OCI-LY7 (cell line): ENCODE measurements at regions not wholly inside any gene's neighbourhood (a gene's known extent, or its start where the extent isn't known, plus 50 kb on each side); places are given as distances from the start of the nearest gene placed in this dataset.

Source experiments
- BruUV-seq: library from RNA; stranded (reverse); fragments of 400-500 nt; replicated peaks from 2 replicates; lab custom pipeline; 2021; lab: Mats Ljungman, UMichigan
- CTCF ChIA-PET: fragments of 300-600 bp; sonication (Branson Sonifier 250); formaldehyde crosslinking; loops from one replicate; lab custom pipeline; 2022; ENCODE audit warnings: antibody characterized with exemption; ENCODE audit not compliant: unreplicated experiment; lab: Charles Lee
- POLR2A ChIA-PET: fragments of 300-600 bp; sonication (Branson Sonifier 250); formaldehyde crosslinking; loops from one replicate; lab custom pipeline; 2022; ENCODE audit warnings: antibody characterized with exemption; lab: Charles Lee
- DNase-seq: peaks from one replicate; pipeline ENCODE4 v3.0.0-alpha.2; 2015; ENCODE audit warnings: low spot score
- H2AFZ ChIP-seq: fragments of 200-600 bp; sonication (generic), shearing (Covaris generic); 2 replicates; pipeline ENCODE4 v1.6.1; 2014; ENCODE audit warnings: mild to moderate bottlenecking, antibody characterized with exemption, low read length, moderate library complexity
- H3K27ac ChIP-seq: fragments of 200-600 bp; sonication (generic); 2 replicates; pipeline ENCODE4 v1.5.1; 2014; ENCODE audit warnings: mixed run types, low read depth, mild to moderate bottlenecking, moderate library complexity, low read length, inconsistent platforms; ENCODE audit not compliant: poor library complexity, severe bottlenecking
- H3K36me3 ChIP-seq: fragments of 200-600 bp; sonication (generic); 2 replicates; pipeline ENCODE4 v1.6.1; 2014; ENCODE audit warnings: mild to moderate bottlenecking, antibody characterized with exemption, low read length, moderate library complexity, mixed read lengths; ENCODE audit not compliant: insufficient read depth
- H3K4me1 ChIP-seq: fragments of 200-600 bp; sonication (generic); 2 replicates; pipeline ENCODE4 v1.5.1; 2014; ENCODE audit warnings: mild to moderate bottlenecking, low read length; ENCODE audit not compliant: insufficient read depth, poor library complexity, severe bottlenecking
- H3K4me2 ChIP-seq: fragments of 200-600 bp; sonication (generic); 2 replicates; pipeline ENCODE4 v1.6.1; 2014; ENCODE audit warnings: mild to moderate bottlenecking, low read length
- H3K4me3 ChIP-seq: fragments of 200-600 bp; sonication (generic); 2 replicates; pipeline ENCODE4 v1.5.1; 2014; ENCODE audit warnings: mild to moderate bottlenecking, low read depth, low read length; ENCODE audit not compliant: poor library complexity, severe bottlenecking
- H3K79me2 ChIP-seq: fragments of 200-600 bp; sonication (generic); 2 replicates; pipeline ENCODE4 v1.6.1; 2016; ENCODE audit warnings: low read depth, mild to moderate bottlenecking, low read length, moderate library complexity, mixed read lengths; ENCODE audit not compliant: insufficient read depth
- H3K9me2 ChIP-seq: fragments of 200-600 bp; sonication (generic); 2 replicates; pipeline ENCODE4 v1.6.1; 2016; ENCODE audit warnings: mild to moderate bottlenecking, low read length, mixed read lengths; ENCODE audit not compliant: insufficient read depth
- H3K9me3 ChIP-seq: fragments of 200-600 bp; sonication (generic); 2 replicates; pipeline ENCODE4 v1.6.1; 2014; ENCODE audit warnings: mild to moderate bottlenecking, mixed run types, low read length, mixed read lengths
- H4K20me1 ChIP-seq: fragments of 200-600 bp; sonication (generic); 2 replicates; pipeline ENCODE4 v1.6.1; 2014; ENCODE audit warnings: mild to moderate bottlenecking, antibody characterized with exemption, low read length, moderate library complexity, mixed read lengths; ENCODE audit not compliant: insufficient read depth
- CTCF ChIP-seq: fragments of 200-600 bp; sonication (generic); conservative IDR thresholded peaks from 2 replicates; pipeline ENCODE4 v1.5.1; 2014; ENCODE audit warnings: mild to moderate bottlenecking, antibody characterized with exemption, low read length, moderate library complexity, mixed read lengths
- EZH2phosphoT487 ChIP-seq: fragments of 200-600 bp; sonication (generic); IDR thresholded peaks from 2 replicates; pipeline ENCODE4 v1.6.1; 2018; ENCODE audit warnings: low read depth, borderline replicate concordance, mild to moderate bottlenecking, mixed run types, antibody characterized with exemption, low read length, moderate library complexity, mixed read lengths
- intact Hi-C: fragments of 100-400 bp; cut with micrococcal nuclease; formaldehyde crosslinking; loops from one replicate; pipeline ENCODE4 v1.10.0; 2022; ENCODE audit not compliant: unreplicated experiment

- TF ChIP-seq CTCF = no peak
- TF ChIP-seq EZH2phosphoT487 = no peak
- H3K9me3 ChIP-seq = no peaks in the 10 kb centered on the region
- no peaks in the 10 kb centered on the region for H3K9me2 ChIP-seq
- H3K4me2 ChIP-seq = no peak overlapping the region
- no peaks in the 10 kb centered on the region for H3K4me1 ChIP-seq
- H3K79me2 ChIP-seq = no peaks in the 10 kb centered on the region
- ChIA-PET CTCF (no interaction called here), POLR2A (interaction anchor here (0.6 to 1.2 kb wide), 2 partner anchors 9 to 19 kb away, joined by 5 to 8 read pairs; no protein-coding TSS in a partner anchor)
- H3K27ac ChIP-seq = no peak overlapping the region
- no peak overlapping the region for H3K4me3 ChIP-seq
- no peaks in the 10 kb centered on the region for H4K20me1 ChIP-seq
- DNase-seq = no peak
- intact Hi-C loops = no loop called here
- no TSS peak for BruUV-seq
- no peak overlapping the region for H2AFZ ChIP-seq
- no peaks in the 10 kb centered on the region for H3K36me3 ChIP-seq
Observed at GRCh38 chr4:101417046-101417445, 69.7 kb upstream of the PPP3CA start.

GRCh38 chr4:101415962-101416361 lies 68.6 kb upstream of the PPP3CA start:
- Histone ChIP-seq H3K9me3 (no peaks in the 10 kb centered on the region), H3K4me2 (no peak overlapping the region), H4K20me1 (no peaks in the 10 kb centered on the region), H3K79me2 (no peaks in the 10 kb centered on the region), H3K9me2 (no peaks in the 10 kb centered on the region), H2AFZ (no peak overlapping the region), H3K4me3 (no peak overlapping the region), H3K36me3 (no peaks in the 10 kb centered on the region), H3K27ac (no peak overlapping the region), H3K4me1 (no peaks in the 10 kb centered on the region)
- no TSS peak for BruUV-seq
- DNase-seq = no peak
- TF ChIP-seq EZH2phosphoT487 (no peak), CTCF (no peak)
- CTCF ChIA-PET = no interaction called here
- POLR2A ChIA-PET = no interaction called here
- intact Hi-C loops = no loop called here

GRCh38 chr4:101414496-101414895 lies 67.2 kb upstream of the PPP3CA start:
- Histone ChIP-seq H3K4me3 (no peak overlapping the region), H3K27ac (no peak overlapping the region), H2AFZ (no peak overlapping the region), H3K79me2 (no peaks in the 10 kb centered on the region), H3K36me3 (no peaks in the 10 kb centered on the region), H3K4me1 (no peaks in the 10 kb centered on the region), H4K20me1 (no peaks in the 10 kb centered on the region), H3K9me2 (no peaks in the 10 kb centered on the region), H3K4me2 (no peak overlapping the region), H3K9me3 (no peaks in the 10 kb centered on the region)
- POLR2A ChIA-PET = no interaction called here
- no peak for DNase-seq
- TF ChIP-seq CTCF = no peak
- TF ChIP-seq EZH2phosphoT487 = no peak
- intact Hi-C loops = no loop called here
- CTCF ChIA-PET = no interaction called here
- no TSS peak for BruUV-seq
